ENCODE measurements at regions not wholly inside any gene's neighbourhood (a gene's known extent, or its start where the extent isn't known, plus 50 kb on each side); places are given as distances from the start of the nearest gene placed in this dataset.
"Not testable (repeated sequence)": the region's sequence is repeated elsewhere in the genome, so short reads cannot be mapped to it uniquely, and the experiment has no call there.

DNA sequence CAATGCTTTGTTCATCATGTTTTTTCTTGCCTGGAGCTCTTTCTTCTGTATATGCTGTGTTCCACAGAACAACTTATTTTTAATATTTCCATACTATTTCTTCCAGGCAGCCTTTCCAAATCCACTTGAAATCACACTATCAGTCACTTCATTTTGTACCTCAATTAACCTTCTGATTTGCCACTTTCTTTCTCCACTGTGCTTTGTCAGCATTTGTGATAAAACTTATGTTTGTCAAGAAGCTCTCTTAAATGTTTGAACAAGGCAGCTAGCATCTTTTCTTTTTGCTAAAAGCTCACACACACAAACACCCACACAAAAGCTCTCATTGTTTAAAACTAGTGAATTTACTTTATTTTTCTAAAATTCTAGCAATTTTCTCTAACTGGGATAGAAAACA is 2014.7 kb upstream of the RAG2 start (continued):
- TF ChIP-seq TCF7L2 (IDR thresholded peaks at IDR 0.05; ENCODE audit: borderline replicate concordance, extremely low read depth, insufficient read depth, insufficient read length): no peak
- TF ChIP-seq, protein P1, sequence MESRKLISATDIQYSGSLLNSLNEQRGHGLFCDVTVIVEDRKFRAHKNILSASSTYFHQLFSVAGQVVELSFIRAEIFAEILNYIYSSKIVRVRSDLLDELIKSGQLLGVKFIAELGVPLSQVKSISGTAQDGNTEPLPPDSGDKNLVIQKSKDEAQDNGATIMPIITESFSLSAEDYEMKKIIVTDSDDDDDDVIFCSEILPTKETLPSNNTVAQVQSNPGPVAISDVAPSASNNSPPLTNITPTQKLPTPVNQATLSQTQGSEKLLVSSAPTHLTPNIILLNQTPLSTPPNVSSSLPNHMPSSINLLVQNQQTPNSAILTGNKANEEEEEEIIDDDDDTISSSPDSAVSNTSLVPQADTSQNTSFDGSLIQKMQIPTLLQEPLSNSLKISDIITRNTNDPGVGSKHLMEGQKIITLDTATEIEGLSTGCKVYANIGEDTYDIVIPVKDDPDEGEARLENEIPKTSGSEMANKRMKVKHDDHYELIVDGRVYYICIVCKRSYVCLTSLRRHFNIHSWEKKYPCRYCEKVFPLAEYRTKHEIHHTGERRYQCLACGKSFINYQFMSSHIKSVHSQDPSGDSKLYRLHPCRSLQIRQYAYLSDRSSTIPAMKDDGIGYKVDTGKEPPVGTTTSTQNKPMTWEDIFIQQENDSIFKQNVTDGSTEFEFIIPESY (IDR thresholded peaks at IDR 0.05; ENCODE audit: extremely low read depth, insufficient replicate concordance, low read length): no peak
- no peak for TF ChIP-seq CEBPB (IDR thresholded peaks at IDR 0.05; ENCODE audit: low read depth)
- TF ChIP-seq, protein P2, sequence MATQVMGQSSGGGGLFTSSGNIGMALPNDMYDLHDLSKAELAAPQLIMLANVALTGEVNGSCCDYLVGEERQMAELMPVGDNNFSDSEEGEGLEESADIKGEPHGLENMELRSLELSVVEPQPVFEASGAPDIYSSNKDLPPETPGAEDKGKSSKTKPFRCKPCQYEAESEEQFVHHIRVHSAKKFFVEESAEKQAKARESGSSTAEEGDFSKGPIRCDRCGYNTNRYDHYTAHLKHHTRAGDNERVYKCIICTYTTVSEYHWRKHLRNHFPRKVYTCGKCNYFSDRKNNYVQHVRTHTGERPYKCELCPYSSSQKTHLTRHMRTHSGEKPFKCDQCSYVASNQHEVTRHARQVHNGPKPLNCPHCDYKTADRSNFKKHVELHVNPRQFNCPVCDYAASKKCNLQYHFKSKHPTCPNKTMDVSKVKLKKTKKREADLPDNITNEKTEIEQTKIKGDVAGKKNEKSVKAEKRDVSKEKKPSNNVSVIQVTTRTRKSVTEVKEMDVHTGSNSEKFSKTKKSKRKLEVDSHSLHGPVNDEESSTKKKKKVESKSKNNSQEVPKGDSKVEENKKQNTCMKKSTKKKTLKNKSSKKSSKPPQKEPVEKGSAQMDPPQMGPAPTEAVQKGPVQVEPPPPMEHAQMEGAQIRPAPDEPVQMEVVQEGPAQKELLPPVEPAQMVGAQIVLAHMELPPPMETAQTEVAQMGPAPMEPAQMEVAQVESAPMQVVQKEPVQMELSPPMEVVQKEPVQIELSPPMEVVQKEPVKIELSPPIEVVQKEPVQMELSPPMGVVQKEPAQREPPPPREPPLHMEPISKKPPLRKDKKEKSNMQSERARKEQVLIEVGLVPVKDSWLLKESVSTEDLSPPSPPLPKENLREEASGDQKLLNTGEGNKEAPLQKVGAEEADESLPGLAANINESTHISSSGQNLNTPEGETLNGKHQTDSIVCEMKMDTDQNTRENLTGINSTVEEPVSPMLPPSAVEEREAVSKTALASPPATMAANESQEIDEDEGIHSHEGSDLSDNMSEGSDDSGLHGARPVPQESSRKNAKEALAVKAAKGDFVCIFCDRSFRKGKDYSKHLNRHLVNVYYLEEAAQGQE (IDR thresholded peaks at IDR 0.05; ENCODE audit: low read depth): no peak

DNA sequence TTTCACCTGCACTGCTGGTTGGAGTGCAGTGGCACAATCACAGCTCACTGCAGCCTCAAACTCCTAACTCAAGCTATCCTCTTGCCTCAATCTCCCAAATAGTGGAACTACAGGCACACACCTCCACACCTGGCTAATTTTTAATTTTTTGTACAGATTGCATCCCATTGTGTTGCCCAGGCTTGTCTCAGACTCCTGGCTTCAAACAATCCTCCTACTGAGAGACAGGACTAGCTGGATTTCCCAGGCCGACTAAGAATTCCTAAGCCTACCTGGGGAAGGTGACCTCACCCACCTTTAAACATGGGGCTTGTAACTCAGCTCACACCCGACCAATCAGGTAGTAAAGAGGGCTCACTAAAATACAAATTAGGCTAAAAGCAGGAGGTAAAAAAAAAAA is 2003.3 kb upstream of the RAG2 start:
- H3K4me1 ChIP-seq (ENCODE audit: control insufficient read depth in 1 of 2, insufficient read depth in 2 of 2, low read length in 2 of 2); RAD21 ChIA-PET (ENCODE audit: low non-redundant PET in 1 of 2, low total read pairs in 2 of 2, uncharacterized antibody in 2 of 2, unreplicated experiment in 2 of 2); H3K27ac ChIP-seq (ENCODE audit: low read depth, low read length); H3K4me2 ChIP-seq (ENCODE audit: low read length); H3K9me3 ChIP-seq (ENCODE audit: control insufficient read depth in 1 of 2, insufficient read depth in 1 of 2, low read depth in 1 of 2, low read length in 2 of 2); H2AFZ ChIP-seq (ENCODE audit: low read depth, low read length, poor library complexity, severe bottlenecking); H3K27me3 ChIP-seq (ENCODE audit: insufficient read depth, low read length); intact Hi-C loops (cut with micrococcal nuclease); H3K9me2 ChIP-seq (ENCODE audit: insufficient read depth); H4K20me1 ChIP-seq (ENCODE audit: insufficient read depth); H3K79me2 ChIP-seq (ENCODE audit: insufficient read depth, low read length); H3K9ac ChIP-seq (ENCODE audit: low read length); POLR2A ChIA-PET; H3K36me3 ChIP-seq (ENCODE audit: control insufficient read depth in 1 of 2, insufficient read depth in 2 of 2, low read length in 2 of 2); CTCF ChIA-PET; BruUV-seq (replicated peaks); H3K4me3 ChIP-seq (replicated peaks in 1 of 2; ENCODE audit: low read depth in 1 of 2, low read length in 2 of 2); DNase-seq (ENCODE audit: low read depth, low spot score); ATAC-seq: not testable (repeated sequence)
